ENCODE measurements at regions not wholly inside any gene's neighbourhood (a gene's known extent, or its start where the extent isn't known, plus 50 kb on each side); places are given as distances from the start of the nearest gene placed in this dataset.

- intact Hi-C loops (cut with DNase I): no loop called here
- no peaks in the 10 kb centered on the region for H3K36me3 ChIP-seq
- H3K27me3 ChIP-seq: no peaks in the 10 kb centered on the region
- no peak overlapping the region for H3K4me3 ChIP-seq
- no peak for ATAC-seq
- no peaks in the 10 kb centered on the region for H3K4me1 ChIP-seq
- DNase-seq: no peak
- peaks cover 4% of the 10 kb centered on the region for H3K9me3 ChIP-seq
- TF ChIP-seq CTCF (IDR thresholded peaks at IDR 0.05): no peak
- H3K27ac ChIP-seq: no peak overlapping the region
Observed at GRCh38 chr9:79173932-79174331, 397.8 kb upstream of the TLE4 start.

GRCh38 chr9:79176014-79176697, 395.6 kb upstream of the TLE4 start:
- intact Hi-C loops (cut with DNase I): no loop called here
- H3K9me3 ChIP-seq: no peaks in the 10 kb centered on the region
- no peaks in the 10 kb centered on the region for H3K36me3 ChIP-seq
- no peaks in the 10 kb centered on the region for H3K4me1 ChIP-seq
- TF ChIP-seq CTCF (IDR thresholded peaks at IDR 0.05): no peak
- ATAC-seq (no peak), DNase-seq (no peak)
- H3K27me3 ChIP-seq: no peaks in the 10 kb centered on the region
- H3K27ac ChIP-seq: no peak overlapping the region
- H3K4me3 ChIP-seq: no peak overlapping the region

GRCh38 chr9:79184831-79185230, 386.9 kb upstream of the TLE4 start:
- H3K27ac ChIP-seq: no peak overlapping the region
- no peaks in the 10 kb centered on the region for H3K36me3 ChIP-seq
- no peak overlapping the region for H3K4me3 ChIP-seq
- ATAC-seq (no peak), DNase-seq (no peak)
- intact Hi-C loops (cut with DNase I): no loop called here
- no peaks in the 10 kb centered on the region for H3K27me3 ChIP-seq
- no peaks in the 10 kb centered on the region for H3K4me1 ChIP-seq
- TF ChIP-seq CTCF (IDR thresholded peaks at IDR 0.05): no peak
- H3K9me3 ChIP-seq: no peaks in the 10 kb centered on the region

DNA sequence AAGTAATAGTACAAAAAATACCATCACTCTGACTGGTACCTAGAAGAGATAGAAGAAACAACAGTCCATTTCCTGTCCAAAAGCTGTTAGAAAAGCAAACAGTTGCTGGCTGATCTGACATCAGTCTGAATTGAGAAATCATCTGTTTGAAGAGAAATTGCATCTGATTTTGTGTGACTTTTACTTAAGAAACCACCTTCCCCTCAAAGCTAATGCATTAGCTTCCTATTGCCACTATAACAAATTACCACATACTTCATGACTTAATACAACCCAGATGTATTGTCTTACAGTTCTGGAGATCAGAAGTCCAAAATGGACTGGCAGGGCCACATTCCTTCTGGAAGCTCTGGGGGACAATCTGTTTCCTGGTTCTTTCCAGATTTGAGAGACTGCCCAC, 385.9 kb upstream of the TLE4 start:
- H3K4me3 ChIP-seq: no peak overlapping the region
- no peak for TF ChIP-seq CTCF (IDR thresholded peaks at IDR 0.05)
- no peaks in the 10 kb centered on the region for H3K9me3 ChIP-seq
- no peak overlapping the region for H3K27ac ChIP-seq
- H3K36me3 ChIP-seq: no peaks in the 10 kb centered on the region
- intact Hi-C loops (cut with DNase I): no loop called here
- no peaks in the 10 kb centered on the region for H3K27me3 ChIP-seq
- no peak for DNase-seq
- no peak for ATAC-seq
- H3K4me1 ChIP-seq: no peaks in the 10 kb centered on the region

DNA sequence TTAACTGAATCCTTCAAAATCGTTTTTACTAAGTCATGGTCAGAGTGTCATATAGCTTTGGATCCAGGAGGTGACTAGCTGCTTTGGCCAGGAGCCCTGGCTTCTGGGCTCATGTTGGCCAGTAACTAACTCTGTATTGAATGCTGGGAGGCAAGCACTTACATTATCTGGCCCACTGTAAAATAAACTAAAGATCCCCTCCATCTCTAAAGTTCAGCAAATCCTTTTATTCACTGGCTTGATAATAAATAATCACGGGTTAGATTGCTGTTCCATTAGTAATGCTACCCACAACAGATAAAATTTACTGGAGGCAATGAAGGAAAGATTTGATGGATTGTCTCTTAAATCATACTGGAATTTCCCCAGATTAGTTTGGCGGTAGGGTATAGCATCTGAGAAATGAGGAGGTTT, 382.2 kb upstream of the TLE4 start:
- no peaks in the 10 kb centered on the region for H3K36me3 ChIP-seq
- H3K4me1 ChIP-seq: no peaks in the 10 kb centered on the region
- no peak for TF ChIP-seq CTCF (IDR thresholded peaks at IDR 0.05)
- DNase-seq (no peak), ATAC-seq (no peak)
- intact Hi-C loops (cut with DNase I): no loop called here
- no peak overlapping the region for H3K27ac ChIP-seq
- no peaks in the 10 kb centered on the region for H3K9me3 ChIP-seq
- no peak overlapping the region for H3K4me3 ChIP-seq
- H3K27me3 ChIP-seq: no peaks in the 10 kb centered on the region

GRCh38 chr9:79193001-79193400, 378.8 kb upstream of the TLE4 start:
- intact Hi-C loops (cut with DNase I): no loop called here
- no peak overlapping the region for H3K4me3 ChIP-seq
- H3K27ac ChIP-seq: no peak overlapping the region
- TF ChIP-seq CTCF (IDR thresholded peaks at IDR 0.05): no peak
- ATAC-seq (no peak), DNase-seq (no peak)
- no peaks in the 10 kb centered on the region for H3K4me1 ChIP-seq
- H3K27me3 ChIP-seq: no peaks in the 10 kb centered on the region
- no peaks in the 10 kb centered on the region for H3K9me3 ChIP-seq
- H3K36me3 ChIP-seq: no peaks in the 10 kb centered on the region

Data from upper lobe of right lung (tissue), 1 donor.